Neural cell (in vitro differentiated cells): ENCODE measurements at regions not wholly inside any gene's neighbourhood (a gene's known extent, or its start where the extent isn't known, plus 50 kb on each side); places are given as distances from the start of the nearest gene placed in this dataset.

ENCODE experiments used
- H2AFZ ChIP-seq: fragments of 200-600, 300-800 bp; sonication (generic), shearing (Covaris generic); 2 replicates; pipeline ENCODE4 v1.6.0; 2014; ENCODE audit warnings: low read depth, mild to moderate bottlenecking, antibody characterized with exemption, low read length, moderate library complexity
- H3F3A ChIP-seq: fragments of 200-600 bp; shearing (Covaris generic); 2 replicates; pipeline ENCODE4 v1.6.1; 2016; ENCODE audit warnings: mild to moderate bottlenecking, moderate library complexity, mixed read lengths, antibody characterized with exemption, low read length; ENCODE audit not compliant: insufficient read depth, poor library complexity, severe bottlenecking
- H3K27ac ChIP-seq: fragments of 200-600, 300-800 bp; sonication (generic), shearing (Covaris generic); 2 replicates; pipeline ENCODE4 v1.5.1; 2014; ENCODE audit warnings: mild to moderate bottlenecking, low read length, moderate library complexity
- H3K27me3 ChIP-seq: fragments of 300-800, 200-600 bp; sonication (generic), shearing (Covaris generic); 2 replicates; pipeline ENCODE4 v1.6.0; 2014; ENCODE audit warnings: mild to moderate bottlenecking, low read depth, low read length, moderate library complexity; ENCODE audit not compliant: insufficient read depth
- H3K36me3 ChIP-seq: fragments of 300-800, 200-600 bp; sonication (generic), shearing (Covaris generic); 2 replicates; pipeline ENCODE4 v1.5.1; 2014; ENCODE audit warnings: mild to moderate bottlenecking, antibody characterized with exemption, low read length, moderate library complexity; ENCODE audit not compliant: insufficient read depth
- H3K4me2 ChIP-seq: fragments of 300-800, 200-600 bp; sonication (generic), shearing (Covaris generic); 2 replicates; pipeline ENCODE4 v1.6.0; 2014; ENCODE audit warnings: mild to moderate bottlenecking, low read length
- H3K4me3 ChIP-seq: fragments of 300-800, 200-600 bp; sonication (generic), shearing (Covaris generic); 2 replicates; pipeline ENCODE4 v1.5.1; 2014; ENCODE audit warnings: mild to moderate bottlenecking, low read length, moderate library complexity
- H3K79me2 ChIP-seq: fragments of 200-600 bp; shearing (Covaris generic); replicated peaks from 2 replicates; pipeline ENCODE4 v1.6.0; 2014; ENCODE audit warnings: mild to moderate bottlenecking, low read length, moderate library complexity; ENCODE audit not compliant: insufficient read depth
- H3K9ac ChIP-seq: fragments of 300-800, 200-600 bp; sonication (generic), shearing (Covaris generic); 2 replicates; pipeline ENCODE4 v1.6.1; 2016; ENCODE audit warnings: mild to moderate bottlenecking, low read length, mixed read lengths
- H3K9me2 ChIP-seq: fragments of 200-600 bp; shearing (Covaris generic); 2 replicates; pipeline ENCODE4 v1.6.1; 2016; ENCODE audit warnings: mild to moderate bottlenecking, low read length, mixed read lengths; ENCODE audit not compliant: insufficient read depth
- H3K9me3 ChIP-seq: fragments of 200-600, 300-800 bp; sonication (generic), shearing (Covaris generic); 2 replicates; pipeline ENCODE4 v1.6.1; 2016; ENCODE audit warnings: mild to moderate bottlenecking, mixed run types, low read length, moderate library complexity, mixed read lengths
- H4K20me1 ChIP-seq: fragments of 200-600 bp; shearing (Covaris generic); 2 replicates; pipeline ENCODE4 v1.6.1; 2016; ENCODE audit warnings: mild to moderate bottlenecking, mixed run types; ENCODE audit not compliant: insufficient read depth
- EP300 ChIP-seq: fragments of 450-650 bp; conservative IDR thresholded peaks from 2 replicates; pipeline ENCODE4 v1.6.1; 2014; ENCODE audit warnings: antibody characterized with exemption, mild to moderate bottlenecking, moderate library complexity; ENCODE audit not compliant: poor library complexity, severe bottlenecking
- EZH2 ChIP-seq: fragments of 200-600, 300-800 bp; shearing (Covaris generic), sonication (generic); IDR thresholded peaks from 2 replicates; pipeline ENCODE4 v1.6.1; 2014; ENCODE audit warnings: antibody characterized with exemption, low read length, borderline replicate concordance, mild to moderate bottlenecking; ENCODE audit not compliant: insufficient read depth, poor library complexity, severe bottlenecking
- MXI1 ChIP-seq: fragments of 450-650 bp; conservative IDR thresholded peaks from 2 replicates; pipeline ENCODE4 v1.6.1; 2014; ENCODE audit warnings: antibody characterized with exemption, mild to moderate bottlenecking; ENCODE audit not compliant: poor library complexity, severe bottlenecking
- POLR2AphosphoS5 ChIP-seq: IDR thresholded peaks from 2 replicates; pipeline ENCODE4 v1.6.1; 2012
- RAD21 ChIP-seq: fragments of 450-650 bp; conservative IDR thresholded peaks from 2 replicates; pipeline ENCODE4 v1.6.1; 2014; ENCODE audit warnings: antibody characterized with exemption, mild to moderate bottlenecking, moderate library complexity
- REST ChIP-seq: IDR thresholded peaks from 2 replicates; pipeline ENCODE4 v1.6.1; 2012; ENCODE audit warnings: borderline replicate concordance
- SMC3 ChIP-seq: fragments of 450-650 bp; conservative IDR thresholded peaks from 2 replicates; pipeline ENCODE4 v1.6.1; 2014; ENCODE audit warnings: antibody characterized with exemption, mild to moderate bottlenecking, moderate library complexity; ENCODE audit not compliant: poor library complexity
- TAF1 ChIP-seq: IDR thresholded peaks from 2 replicates; pipeline ENCODE4 v1.6.1; 2012; ENCODE audit warnings: low read depth
- TF ChIP-seq, protein P1 (sequence below): fragments of 450-650 bp; IDR thresholded peaks from 2 replicates; pipeline ENCODE4 v1.5.1; 2014; ENCODE audit warnings: antibody characterized with exemption, mild to moderate bottlenecking, moderate library complexity; ENCODE audit not compliant: poor library complexity, severe bottlenecking

DNA sequence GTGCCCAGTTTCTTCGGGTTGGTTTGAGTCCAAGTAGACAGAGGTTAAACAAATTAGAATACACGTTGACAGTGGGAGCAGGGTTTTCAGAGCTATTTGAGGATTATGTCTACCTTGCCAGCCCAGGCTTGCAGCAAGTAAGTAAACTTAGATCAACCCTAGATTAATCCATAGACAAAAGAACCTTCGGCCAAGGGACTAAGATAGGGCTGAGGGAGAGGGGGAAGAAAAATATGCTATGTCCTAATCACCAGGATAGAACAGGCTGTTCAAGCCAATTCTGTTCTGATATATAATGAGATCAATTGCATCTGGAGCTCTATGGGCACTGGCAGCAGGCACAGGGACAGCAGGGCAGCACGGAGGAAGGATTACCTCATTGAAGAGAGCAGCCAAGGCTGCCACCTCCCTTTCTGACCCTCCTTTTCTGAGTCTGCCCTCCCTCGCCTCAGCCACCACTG lies 377.7 kb downstream of the PIK3R1 start:
- Histone ChIP-seq H3K36me3 (no peaks in the 10 kb centered on the region), H3K4me3 (no peak overlapping the region), H3K27ac (no peak overlapping the region), H2AFZ (no peak overlapping the region), H3F3A (no peaks in the 10 kb centered on the region), H3K4me2 (no peak overlapping the region), H3K9me3 (no peaks in the 10 kb centered on the region), H3K79me2 (no peaks in the 10 kb centered on the region), H4K20me1 (no peaks in the 10 kb centered on the region), H3K9me2 (no peaks in the 10 kb centered on the region), H3K27me3 (no peaks in the 10 kb centered on the region), H3K9ac (no peak overlapping the region)
- TF ChIP-seq TAF1 (no peak), SMC3 (no peak), POLR2AphosphoS5 (no peak), REST (no peak), MXI1 (no peak), RAD21 (no peak), EP300 (no peak), EZH2 (no peak)
- TF ChIP-seq, protein P1, sequence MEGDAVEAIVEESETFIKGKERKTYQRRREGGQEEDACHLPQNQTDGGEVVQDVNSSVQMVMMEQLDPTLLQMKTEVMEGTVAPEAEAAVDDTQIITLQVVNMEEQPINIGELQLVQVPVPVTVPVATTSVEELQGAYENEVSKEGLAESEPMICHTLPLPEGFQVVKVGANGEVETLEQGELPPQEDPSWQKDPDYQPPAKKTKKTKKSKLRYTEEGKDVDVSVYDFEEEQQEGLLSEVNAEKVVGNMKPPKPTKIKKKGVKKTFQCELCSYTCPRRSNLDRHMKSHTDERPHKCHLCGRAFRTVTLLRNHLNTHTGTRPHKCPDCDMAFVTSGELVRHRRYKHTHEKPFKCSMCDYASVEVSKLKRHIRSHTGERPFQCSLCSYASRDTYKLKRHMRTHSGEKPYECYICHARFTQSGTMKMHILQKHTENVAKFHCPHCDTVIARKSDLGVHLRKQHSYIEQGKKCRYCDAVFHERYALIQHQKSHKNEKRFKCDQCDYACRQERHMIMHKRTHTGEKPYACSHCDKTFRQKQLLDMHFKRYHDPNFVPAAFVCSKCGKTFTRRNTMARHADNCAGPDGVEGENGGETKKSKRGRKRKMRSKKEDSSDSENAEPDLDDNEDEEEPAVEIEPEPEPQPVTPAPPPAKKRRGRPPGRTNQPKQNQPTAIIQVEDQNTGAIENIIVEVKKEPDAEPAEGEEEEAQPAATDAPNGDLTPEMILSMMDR, result no peak

DNA sequence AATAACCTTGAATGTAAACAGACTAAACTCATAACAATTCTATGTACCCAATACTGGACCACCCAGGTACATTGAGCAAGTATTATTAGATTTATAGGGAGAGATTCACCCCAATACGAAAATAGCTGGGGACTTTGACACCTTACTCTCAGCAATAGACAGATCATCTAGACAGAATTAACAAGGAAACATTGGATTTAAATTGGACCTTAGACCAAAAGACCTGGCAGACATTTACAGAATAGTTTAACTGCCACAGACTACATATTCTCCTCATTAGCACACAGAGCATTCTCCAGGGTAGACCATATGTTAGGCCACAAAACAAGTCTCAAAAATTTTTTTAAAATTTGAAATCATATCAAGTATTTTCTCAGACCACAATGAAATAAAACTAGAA lies 397.4 kb downstream of the PIK3R1 start:
- Histone ChIP-seq H3K9me3 (peaks cover 11% of the 10 kb centered on the region), H3K4me2 (no peak overlapping the region)
- TF ChIP-seq EZH2, result no peak
- TF ChIP-seq EP300, result no peak
- TF ChIP-seq REST, result no peak
- TF ChIP-seq POLR2AphosphoS5, result no peak
- TF ChIP-seq SMC3, result no peak
- TF ChIP-seq, protein P1, result no peak

More for the DNA sequence above, 397.4 kb downstream of the PIK3R1 start:
- Histone ChIP-seq H2AFZ (no peak overlapping the region), H3K79me2 (no peaks in the 10 kb centered on the region), H3K36me3 (no peaks in the 10 kb centered on the region), H3K27ac (no peak overlapping the region), H3K9ac (no peak overlapping the region), H3F3A (no peaks in the 10 kb centered on the region), H4K20me1 (no peaks in the 10 kb centered on the region), H3K4me3 (no peak overlapping the region), H3K9me2 (no peaks in the 10 kb centered on the region), H3K27me3 (no peaks in the 10 kb centered on the region)
